ENCODE measurements at regions not wholly inside any gene's neighbourhood (a gene's known extent, or its start where the extent isn't known, plus 50 kb on each side); places are given as distances from the start of the nearest gene placed in this dataset.

DNA sequence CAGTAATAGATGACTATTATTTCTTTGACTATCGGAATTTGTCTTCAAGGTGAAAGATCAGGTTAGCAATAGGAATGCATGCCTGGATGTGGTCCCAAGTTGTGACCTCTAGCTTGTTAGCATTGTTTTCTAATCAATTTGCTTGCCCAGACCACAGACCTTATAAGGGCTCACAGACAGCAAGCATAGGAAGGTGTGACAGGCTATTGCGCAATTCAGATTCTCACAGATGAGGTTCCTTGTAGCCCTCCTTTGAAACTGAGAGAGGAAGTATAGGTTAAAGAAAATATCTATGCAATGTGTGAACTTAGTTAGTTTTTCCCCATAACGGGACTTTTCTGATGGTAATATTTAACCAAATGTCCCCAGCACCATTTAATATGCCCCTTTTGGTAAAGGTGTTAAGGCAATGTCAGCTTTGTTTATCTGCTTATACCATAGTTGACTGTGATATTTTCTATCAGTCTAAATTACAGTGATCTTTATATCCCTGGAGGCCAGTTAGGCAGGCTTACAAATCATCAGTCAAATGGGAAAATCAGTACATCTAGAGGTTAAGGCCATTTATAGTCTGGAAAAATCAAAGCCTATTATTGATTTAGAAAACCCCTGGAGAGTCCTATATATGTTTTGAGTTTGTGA is 168.1 kb upstream of the MBNL1 start:
- no peak for TF ChIP-seq EZH2 (IDR thresholded peaks at IDR 0.05; ENCODE audit: insufficient read depth, poor library complexity, severe bottlenecking)
- no peak for TF ChIP-seq EZH2phosphoT487 (IDR thresholded peaks at IDR 0.05; ENCODE audit: insufficient read depth, low read depth)

Measured in GM23248 (cell line).